Adrenal gland (tissue), 5 donors: ENCODE measurements at regions not wholly inside any gene's neighbourhood (a gene's known extent, or its start where the extent isn't known, plus 50 kb on each side); places are given as distances from the start of the nearest gene placed in this dataset.

Experiments used
- POLR2A ChIP-seq, 2 donors: fragments of 450-650 bp; IDR thresholded peaks; one replicate each; pipeline ENCODE4 v1.6.1; 2017; ENCODE audit warnings: antibody characterized with exemption in 2 of 2, mild to moderate bottlenecking in 2 of 2, moderate library complexity in 1 of 2
- TF ChIP-seq, protein P1 (sequence below), 6 experiments: fragments of 450-650 bp in 4 of 6; fragments of 200-600 bp in 2 of 6; sonication (generic) in 1 of 6; IDR thresholded peaks; 1 replicate in 5 of 6; 2 replicates in 1 of 6; pipeline versions ENCODE4 v1.5.1 to v1.8.0; 2016 to 2021; ENCODE audit warnings: antibody characterized with exemption in 6 of 6, mild to moderate bottlenecking in 2 of 6, moderate library complexity in 1 of 6
- donor health status: DM: no; HTN: no; CAD: no.

DNA sequence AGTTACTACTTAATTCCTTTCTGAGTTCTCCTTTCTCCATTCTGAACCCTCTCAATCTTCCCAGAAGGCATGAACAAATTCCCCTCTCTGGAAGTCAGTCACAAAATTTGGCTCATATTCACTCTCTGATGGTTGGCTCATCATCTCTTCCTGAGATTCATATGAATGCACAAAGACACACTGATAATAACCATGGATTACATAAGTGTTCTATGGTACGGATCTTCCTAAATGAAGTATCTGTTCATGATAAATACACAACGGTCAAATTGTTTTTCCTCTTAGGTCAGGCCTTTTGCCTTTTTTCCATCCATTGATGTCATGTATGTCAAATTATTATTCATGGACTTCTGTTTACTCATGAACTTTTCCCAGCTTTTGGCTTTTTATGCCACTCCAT lies 162.6 kb downstream of the P2RY1 start:
- TF ChIP-seq, protein P1, sequence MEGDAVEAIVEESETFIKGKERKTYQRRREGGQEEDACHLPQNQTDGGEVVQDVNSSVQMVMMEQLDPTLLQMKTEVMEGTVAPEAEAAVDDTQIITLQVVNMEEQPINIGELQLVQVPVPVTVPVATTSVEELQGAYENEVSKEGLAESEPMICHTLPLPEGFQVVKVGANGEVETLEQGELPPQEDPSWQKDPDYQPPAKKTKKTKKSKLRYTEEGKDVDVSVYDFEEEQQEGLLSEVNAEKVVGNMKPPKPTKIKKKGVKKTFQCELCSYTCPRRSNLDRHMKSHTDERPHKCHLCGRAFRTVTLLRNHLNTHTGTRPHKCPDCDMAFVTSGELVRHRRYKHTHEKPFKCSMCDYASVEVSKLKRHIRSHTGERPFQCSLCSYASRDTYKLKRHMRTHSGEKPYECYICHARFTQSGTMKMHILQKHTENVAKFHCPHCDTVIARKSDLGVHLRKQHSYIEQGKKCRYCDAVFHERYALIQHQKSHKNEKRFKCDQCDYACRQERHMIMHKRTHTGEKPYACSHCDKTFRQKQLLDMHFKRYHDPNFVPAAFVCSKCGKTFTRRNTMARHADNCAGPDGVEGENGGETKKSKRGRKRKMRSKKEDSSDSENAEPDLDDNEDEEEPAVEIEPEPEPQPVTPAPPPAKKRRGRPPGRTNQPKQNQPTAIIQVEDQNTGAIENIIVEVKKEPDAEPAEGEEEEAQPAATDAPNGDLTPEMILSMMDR (IDR thresholded peaks at IDR 0.05): no peak
- no peak for TF ChIP-seq POLR2A (IDR thresholded peaks at IDR 0.05)
